Breast epithelium (tissue), 4 donors: ENCODE measurements at regions not wholly inside any gene's neighbourhood (a gene's known extent, or its start where the extent isn't known, plus 50 kb on each side); places are given as distances from the start of the nearest gene placed in this dataset.

Experiments used
- DNase-seq, 2 donors: peaks; one replicate each; pipeline ENCODE4 v3.0.0-alpha.2; 2019; ENCODE audit warnings: low spot score in 2 of 2
- H3K27ac ChIP-seq, 2 donors: fragments of 200-600 bp; sonication (generic) in 1 of 2; one replicate each; pipeline ENCODE4 v1.5.1; 2016 to 2019; ENCODE audit warnings: mild to moderate bottlenecking in 1 of 2
- H3K27me3 ChIP-seq, 2 donors: fragments of 200-600 bp; sonication (generic) in 1 of 2; one replicate each; pipeline versions ENCODE4 v1.5.1 to v1.6.0; 2017 to 2019; ENCODE audit warnings: control low read depth in 1 of 2, mild to moderate bottlenecking in 1 of 2
- H3K36me3 ChIP-seq: fragments of 200-600 bp; one replicate; pipeline ENCODE4 v1.5.1; 2019
- H3K4me1 ChIP-seq, 2 donors: fragments of 200-600 bp; sonication (generic); one replicate each; pipeline ENCODE4 v1.5.1; 2016 to 2019; ENCODE audit warnings: control low read depth in 1 of 2
- H3K4me3 ChIP-seq, 3 donors: fragments of 200-600 bp; sonication (generic); 1 replicate in 2 of 3; 2 replicates in 1 of 3; pipeline ENCODE4 v1.5.1; 2016 to 2019; ENCODE audit warnings: mild to moderate bottlenecking in 3 of 3, moderate library complexity in 2 of 3
- H3K9me3 ChIP-seq, 2 donors: fragments of 200-600 bp; sonication (generic) in 1 of 2; one replicate each; pipeline ENCODE4 v1.5.1; 2016 to 2019; ENCODE audit warnings: control low read depth in 1 of 2
- POLR2A ChIP-seq: fragments of 450-650 bp; IDR thresholded peaks from one replicate; pipeline ENCODE4 v1.6.1; 2016; ENCODE audit warnings: antibody characterized with exemption, mild to moderate bottlenecking, moderate library complexity
- POLR2AphosphoS5 ChIP-seq, 3 donors: sonication (generic); formaldehyde crosslinking; IDR thresholded peaks; one replicate each; pipeline ENCODE4 v1.6.1; 2017; ENCODE audit warnings: antibody characterized with exemption in 3 of 3
- intact Hi-C: fragments of 100-400 bp; cut with DNase I; formaldehyde crosslinking; loops from one replicate; pipeline ENCODE4 v1.15.1; 2023; ENCODE audit warnings: low total_unique reads
- TF ChIP-seq, protein P1 (sequence below), 3 donors: fragments of 450-650 bp; IDR thresholded peaks; one replicate each; pipeline ENCODE4 v1.5.1; 2016 to 2017; ENCODE audit warnings: antibody characterized with exemption in 3 of 3, mild to moderate bottlenecking in 3 of 3, moderate library complexity in 3 of 3

GRCh38 chr6:22632581-22633145 lies 63.3 kb downstream of the HDGFL1 start:
- no peak overlapping the region for H3K27ac ChIP-seq
- TF ChIP-seq POLR2A, result no peak
- TF ChIP-seq POLR2AphosphoS5 (IDR thresholded peaks at IDR 0.05), result no peak
- TF ChIP-seq, protein P1, sequence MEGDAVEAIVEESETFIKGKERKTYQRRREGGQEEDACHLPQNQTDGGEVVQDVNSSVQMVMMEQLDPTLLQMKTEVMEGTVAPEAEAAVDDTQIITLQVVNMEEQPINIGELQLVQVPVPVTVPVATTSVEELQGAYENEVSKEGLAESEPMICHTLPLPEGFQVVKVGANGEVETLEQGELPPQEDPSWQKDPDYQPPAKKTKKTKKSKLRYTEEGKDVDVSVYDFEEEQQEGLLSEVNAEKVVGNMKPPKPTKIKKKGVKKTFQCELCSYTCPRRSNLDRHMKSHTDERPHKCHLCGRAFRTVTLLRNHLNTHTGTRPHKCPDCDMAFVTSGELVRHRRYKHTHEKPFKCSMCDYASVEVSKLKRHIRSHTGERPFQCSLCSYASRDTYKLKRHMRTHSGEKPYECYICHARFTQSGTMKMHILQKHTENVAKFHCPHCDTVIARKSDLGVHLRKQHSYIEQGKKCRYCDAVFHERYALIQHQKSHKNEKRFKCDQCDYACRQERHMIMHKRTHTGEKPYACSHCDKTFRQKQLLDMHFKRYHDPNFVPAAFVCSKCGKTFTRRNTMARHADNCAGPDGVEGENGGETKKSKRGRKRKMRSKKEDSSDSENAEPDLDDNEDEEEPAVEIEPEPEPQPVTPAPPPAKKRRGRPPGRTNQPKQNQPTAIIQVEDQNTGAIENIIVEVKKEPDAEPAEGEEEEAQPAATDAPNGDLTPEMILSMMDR (IDR thresholded peaks at IDR 0.05), result no peak
- intact Hi-C loops, result no loop called here
- H3K4me3 ChIP-seq, result no peak overlapping the region
- no peaks in the 10 kb centered on the region for H3K4me1 ChIP-seq
- no peaks in the 10 kb centered on the region for H3K36me3 ChIP-seq
- no peaks in the 10 kb centered on the region for H3K9me3 ChIP-seq
- DNase-seq, result no peak
- no peaks in the 10 kb centered on the region for H3K27me3 ChIP-seq

DNA sequence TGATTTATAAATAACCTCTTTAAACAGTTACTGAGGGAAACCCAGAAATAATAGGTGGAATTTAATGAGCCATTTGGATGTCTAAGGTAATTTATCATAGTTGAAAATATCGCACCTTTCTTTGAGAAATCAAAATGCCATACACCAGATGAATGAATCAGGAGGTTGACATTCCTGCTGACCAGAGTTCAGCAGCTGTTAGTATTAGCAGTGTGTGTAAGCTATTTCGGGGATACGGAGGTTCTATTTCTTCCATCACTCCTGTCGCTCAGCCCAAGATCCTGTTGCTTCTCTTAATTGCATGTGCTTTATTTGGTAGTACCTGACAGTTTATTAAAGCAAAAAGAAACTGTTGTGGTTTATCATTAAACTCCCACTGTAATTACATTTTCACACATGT lies 67.1 kb downstream of the HDGFL1 start:
- Histone ChIP-seq H3K36me3 (no peaks in the 10 kb centered on the region), H3K4me1 (no peaks in the 10 kb centered on the region), H3K9me3 (no peaks in the 10 kb centered on the region), H3K4me3 (no peak overlapping the region), H3K27me3 (no peaks in the 10 kb centered on the region), H3K27ac (no peak overlapping the region)
- no peak for TF ChIP-seq POLR2A
- TF ChIP-seq, protein P1 (IDR thresholded peaks at IDR 0.05), result no peak
- no peak for TF ChIP-seq POLR2AphosphoS5 (IDR thresholded peaks at IDR 0.05)
- no peak for DNase-seq
- intact Hi-C loops, result no loop called here

DNA sequence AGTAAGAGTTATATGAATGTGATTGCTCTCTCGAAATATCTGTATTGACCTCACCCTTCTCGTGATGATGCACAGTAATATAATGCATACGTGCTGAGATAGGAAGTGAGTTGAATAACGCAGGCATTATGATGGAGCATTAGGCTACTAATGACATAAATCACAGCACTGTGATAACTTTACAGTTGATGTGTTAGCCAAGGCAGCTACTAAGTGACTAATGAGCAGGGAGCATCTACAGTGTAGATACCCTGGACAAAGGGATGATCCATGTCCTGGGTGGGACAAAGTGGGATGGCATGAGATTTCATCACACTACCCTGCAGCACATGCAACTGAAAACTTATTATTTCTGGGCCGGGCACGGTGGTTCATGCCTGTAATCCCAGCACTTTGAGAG lies 68.4 kb downstream of the HDGFL1 start:
- no peaks in the 10 kb centered on the region for H3K27me3 ChIP-seq
- no peak overlapping the region for H3K4me3 ChIP-seq
- H3K4me1 ChIP-seq, result no peaks in the 10 kb centered on the region
- no peak overlapping the region for H3K27ac ChIP-seq
- no peak for DNase-seq
- H3K9me3 ChIP-seq, result no peaks in the 10 kb centered on the region
- intact Hi-C loops, result no loop called here
- H3K36me3 ChIP-seq, result no peaks in the 10 kb centered on the region
- TF ChIP-seq, protein P1 (IDR thresholded peaks at IDR 0.05), result no peak
- TF ChIP-seq POLR2A (no peak), POLR2AphosphoS5 (IDR thresholded peaks at IDR 0.05) (no peak)

DNA sequence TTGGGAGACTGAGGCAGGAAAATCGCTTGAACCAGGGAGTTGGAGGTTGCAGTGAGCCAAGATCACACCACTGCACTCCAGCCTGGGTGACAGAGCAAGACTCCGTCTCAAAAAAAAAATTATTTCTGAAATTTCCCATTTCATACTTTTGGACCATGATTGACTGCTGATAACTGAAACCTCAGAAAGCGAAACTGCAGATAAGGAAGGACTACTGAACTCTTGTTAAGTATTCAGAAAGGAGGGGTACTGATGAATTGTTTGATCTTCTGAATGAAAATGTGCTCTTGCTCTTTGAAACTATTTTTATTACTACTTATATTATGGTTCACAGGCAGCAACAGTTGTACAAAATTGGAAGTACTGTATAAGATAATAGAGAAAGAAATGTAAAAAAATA lies 69.0 kb downstream of the HDGFL1 start:
- no peaks in the 10 kb centered on the region for H3K4me1 ChIP-seq
- no peaks in the 10 kb centered on the region for H3K36me3 ChIP-seq
- no peaks in the 10 kb centered on the region for H3K27me3 ChIP-seq
- no peak for DNase-seq
- H3K4me3 ChIP-seq, result no peak overlapping the region
- no peak overlapping the region for H3K27ac ChIP-seq
- intact Hi-C loops, result no loop called here
- no peaks in the 10 kb centered on the region for H3K9me3 ChIP-seq
- TF ChIP-seq, protein P1 (IDR thresholded peaks at IDR 0.05), result no peak
- no peak for TF ChIP-seq POLR2A
- TF ChIP-seq POLR2AphosphoS5 (IDR thresholded peaks at IDR 0.05), result no peak

DNA sequence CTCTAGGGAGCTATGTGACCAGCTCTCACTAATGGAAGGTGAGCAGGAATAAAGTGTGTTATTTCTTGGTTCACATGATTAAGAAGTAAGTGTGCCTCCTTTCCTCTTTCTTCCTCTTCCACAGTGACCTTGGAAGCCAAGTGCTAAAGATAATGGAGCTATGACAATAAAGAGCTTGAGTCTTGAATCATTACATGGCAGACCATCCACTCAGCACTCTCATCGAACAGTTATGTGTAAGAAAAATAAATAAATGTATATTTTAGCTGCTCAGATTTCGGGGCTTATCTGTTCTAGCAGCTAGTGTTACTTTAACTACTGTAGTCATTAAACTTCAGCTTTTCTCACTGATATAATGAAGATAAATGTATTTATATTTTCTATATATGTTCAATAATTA lies 72.9 kb downstream of the HDGFL1 start:
- no peaks in the 10 kb centered on the region for H3K9me3 ChIP-seq
- intact Hi-C loops, result no loop called here
- no peak for DNase-seq
- TF ChIP-seq POLR2AphosphoS5 (IDR thresholded peaks at IDR 0.05) (no peak), POLR2A (no peak)
- TF ChIP-seq, protein P1 (IDR thresholded peaks at IDR 0.05), result no peak
- no peak overlapping the region for H3K27ac ChIP-seq
- no peaks in the 10 kb centered on the region for H3K36me3 ChIP-seq
- no peaks in the 10 kb centered on the region for H3K27me3 ChIP-seq
- no peak overlapping the region for H3K4me3 ChIP-seq
- no peaks in the 10 kb centered on the region for H3K4me1 ChIP-seq
